Omental fat pad (tissue), 3 donors: ENCODE measurements at regions not wholly inside any gene's neighbourhood (a gene's known extent, or its start where the extent isn't known, plus 50 kb on each side); places are given as distances from the start of the nearest gene placed in this dataset.

ENCODE experiments used
- ATAC-seq: fragments of 150-250 bp; one replicate; pipeline ENCODE4 v1.9.1; 2016; ENCODE audit warnings: mild to moderate bottlenecking, moderate library complexity; ENCODE audit not compliant: low FRiP score
- DNase-seq: peaks from one replicate; pipeline ENCODE4 v3.0.0-alpha.2; 2019; ENCODE audit warnings: low spot score
- CTCF ChIP-seq, 3 donors: fragments of 450-650 bp; IDR thresholded peaks; one replicate each; pipeline ENCODE4 v1.5.1; 2016 to 2017; ENCODE audit warnings: antibody characterized with exemption in 3 of 3, mild to moderate bottlenecking in 3 of 3, moderate library complexity in 2 of 3

DNA sequence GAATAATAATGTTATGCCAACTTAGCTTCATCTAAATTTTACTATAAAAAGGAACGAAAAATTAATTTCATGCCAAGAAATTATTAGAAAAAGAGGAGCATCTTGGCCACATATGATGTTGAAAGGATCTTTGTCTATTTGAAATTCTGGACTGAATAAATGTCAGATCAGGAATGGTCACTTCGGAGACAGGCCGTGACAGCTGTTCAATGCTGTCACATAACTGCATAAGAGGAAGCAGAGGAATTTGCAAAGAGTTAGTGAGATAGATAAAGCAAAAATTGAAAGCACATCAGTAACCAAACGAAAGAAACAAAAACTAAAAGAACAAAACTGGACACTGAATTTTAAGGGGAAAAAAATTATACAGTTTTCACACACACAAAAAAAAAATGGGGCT, 100.9 kb downstream of the GASK1B start:
- ATAC-seq (no peak), DNase-seq (no peak)
- no peak for TF ChIP-seq CTCF (IDR thresholded peaks at IDR 0.05)

GRCh38 chr4:158068068-158068467, 104.8 kb downstream of the GASK1B start:
- DNase-seq, result no peak
- no peak for TF ChIP-seq CTCF (IDR thresholded peaks at IDR 0.05)
- no peak for ATAC-seq

DNA sequence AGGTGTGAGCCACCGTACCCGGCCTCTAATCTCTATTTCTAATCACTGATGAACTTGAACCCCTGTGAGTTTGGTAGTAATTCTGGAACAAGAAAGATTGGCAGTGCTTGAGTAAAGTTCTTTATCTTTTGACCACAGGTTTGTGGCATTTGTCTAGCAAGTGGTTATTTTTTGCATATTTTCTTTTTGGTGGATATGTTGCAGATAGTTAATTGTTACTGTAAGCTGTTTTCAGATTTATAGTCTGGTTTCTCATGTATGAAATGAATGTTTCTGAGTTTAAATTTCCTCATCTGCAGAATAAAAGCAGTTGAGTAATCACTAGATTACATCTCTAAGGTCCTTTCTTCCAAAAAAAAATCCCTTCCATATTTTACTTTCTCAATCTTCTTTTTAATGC, 105.2 kb downstream of the GASK1B start:
- ATAC-seq, result no peak
- no peak for DNase-seq
- no peak for TF ChIP-seq CTCF (IDR thresholded peaks at IDR 0.05)

- ATAC-seq, result no peak
These were observed 107.2 kb downstream of the GASK1B start for GRCh38 chr4:158065603-158066002.

GRCh38 chr4:158065176-158065575, 107.6 kb downstream of the GASK1B start:
- ATAC-seq (no peak), DNase-seq (no peak)
- no peak for TF ChIP-seq CTCF (IDR thresholded peaks at IDR 0.05)

More at GRCh38 chr4:158065603-158066002, 107.2 kb downstream of the GASK1B start:
- no peak for TF ChIP-seq CTCF (IDR thresholded peaks at IDR 0.05)
- DNase-seq, result no peak

- ATAC-seq (no peak), DNase-seq (no peak)
- no peak for TF ChIP-seq CTCF (IDR thresholded peaks at IDR 0.05)
These were observed 116.1 kb downstream of the GASK1B start for GRCh38 chr4:158056689-158057245.

DNA sequence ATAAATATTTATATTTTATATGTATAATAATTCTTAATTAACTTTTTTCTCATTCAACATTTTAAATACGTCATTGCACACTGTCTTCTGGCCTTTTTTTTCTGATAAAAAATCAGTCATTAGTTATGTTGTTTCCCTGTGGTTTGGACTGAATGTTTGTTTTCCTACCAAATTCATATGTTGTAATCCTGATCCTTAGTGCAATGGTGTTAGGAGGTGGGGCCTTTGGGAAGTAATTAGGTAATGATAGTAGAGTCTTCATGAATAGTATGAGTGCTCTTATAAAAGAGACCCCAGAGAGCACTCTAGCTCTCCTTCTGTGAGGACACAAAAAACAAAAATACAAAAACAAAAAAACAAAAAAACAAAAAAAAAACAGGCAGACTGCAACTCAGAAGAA, 117.2 kb downstream of the GASK1B start:
- DNase-seq (no peak), ATAC-seq (no peak)
- TF ChIP-seq CTCF (IDR thresholded peaks at IDR 0.05), result no peak
